HG03066 (cell line): ENCODE measurements at regions not wholly inside any gene's neighbourhood (a gene's known extent, or its start where the extent isn't known, plus 50 kb on each side); places are given as distances from the start of the nearest gene placed in this dataset.

ENCODE experiments used
- ATAC-seq: cut with Tn5 transposase; IDR thresholded peaks from one replicate; pipeline ENCODE4 v1.9.1; 2021; ENCODE audit warnings: low read depth; ENCODE audit not compliant: unreplicated experiment

- no peak for ATAC-seq
Observed at GRCh38 chr12:93149229-93149628, 220.1 kb upstream of the EEA1 start.

- no peak for ATAC-seq
Observed at GRCh38 chr12:93151079-93151762, 222.1 kb upstream of the EEA1 start.

- ATAC-seq: no peak
Observed at GRCh38 chr12:93152617-93153016, 223.5 kb upstream of the EEA1 start.

GRCh38 chr12:93153321-93153720 is 224.2 kb upstream of the EEA1 start:
- ATAC-seq: no peak

GRCh38 chr12:93154096-93154728 is 223.5 kb upstream of the NUDT4 start:
- no peak for ATAC-seq

GRCh38 chr12:93154753-93155480 is 222.8 kb upstream of the NUDT4 start:
- ATAC-seq: no peak

- ATAC-seq: no peak
Observed at GRCh38 chr12:93156086-93156716, 221.5 kb upstream of the NUDT4 start.

- no peak for ATAC-seq
Observed at GRCh38 chr12:93157279-93157678, 220.4 kb upstream of the NUDT4 start.

- no peak for ATAC-seq
Observed at GRCh38 chr12:93158065-93158843, 219.5 kb upstream of the NUDT4 start.

GRCh38 chr12:93163260-93164036 is 214.3 kb upstream of the NUDT4 start:
- no peak for ATAC-seq

DNA sequence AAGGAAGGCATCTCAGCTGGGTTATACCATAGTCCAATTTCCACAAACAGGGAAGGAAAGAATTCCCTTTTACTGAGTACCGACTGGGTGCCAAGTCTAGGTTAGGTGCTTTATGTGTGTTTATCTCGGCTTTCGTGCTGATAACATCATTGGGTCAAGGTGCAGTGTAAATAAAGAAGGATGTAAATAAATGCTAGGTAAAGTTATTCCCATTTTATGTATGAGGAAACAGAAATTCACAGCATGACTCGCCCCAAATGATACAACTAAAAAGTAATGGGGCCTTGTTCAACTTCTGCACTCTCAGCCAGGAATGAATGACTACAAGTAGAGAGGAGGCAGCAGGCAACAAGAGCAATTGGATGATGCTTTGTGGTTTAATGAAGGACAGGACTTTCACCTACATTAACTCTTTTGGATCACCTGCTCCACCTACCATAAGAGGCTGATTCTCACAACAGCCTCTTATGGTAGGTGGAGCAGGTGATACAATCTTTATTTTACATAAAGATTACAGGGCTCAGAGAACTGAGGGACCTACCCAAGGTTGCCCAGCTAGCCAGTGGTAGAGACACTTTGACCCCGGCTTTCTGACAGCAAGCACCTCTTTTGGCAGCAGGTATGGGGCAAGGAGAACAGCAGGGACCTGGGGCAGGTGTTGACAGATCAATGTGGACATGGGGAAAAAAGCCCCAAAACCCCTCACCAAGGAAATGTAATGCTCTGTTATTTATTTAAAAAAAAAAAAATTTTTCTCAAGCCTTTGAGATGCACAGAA is 213.4 kb upstream of the NUDT4 start:
- ATAC-seq: no peak

DNA sequence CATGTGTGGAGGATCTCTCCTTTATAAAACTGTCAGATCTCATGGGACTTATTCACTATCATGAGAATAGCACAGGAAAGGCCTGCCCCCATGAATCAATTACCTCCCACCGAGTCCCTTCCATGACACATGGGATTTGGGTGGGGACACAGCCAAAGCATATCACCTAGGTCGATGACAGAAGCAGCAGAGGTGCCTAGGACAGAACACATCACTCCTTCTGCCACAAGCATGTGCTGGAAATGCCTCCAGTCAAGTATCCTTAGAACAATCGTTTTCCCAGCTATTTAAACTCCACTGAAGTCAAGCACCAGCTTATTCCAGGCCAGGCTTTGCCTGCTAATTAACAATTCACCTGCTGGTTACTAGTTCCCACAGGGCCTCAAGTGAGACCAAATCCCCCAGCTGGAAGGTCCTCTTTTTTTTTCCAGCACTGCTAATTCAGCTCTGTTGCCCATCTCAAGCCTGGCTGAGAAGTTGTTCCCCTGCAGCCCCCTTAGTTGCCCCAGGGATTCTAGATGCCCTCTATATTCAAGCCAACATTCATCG is 212.3 kb upstream of the NUDT4 start:
- ATAC-seq: no peak

- ATAC-seq: peak; percentile 70
Observed at GRCh38 chr12:93166541-93167307, 211.0 kb upstream of the NUDT4 start.

GRCh38 chr12:93167331-93167730 is 210.4 kb upstream of the NUDT4 start:
- no peak for ATAC-seq

DNA sequence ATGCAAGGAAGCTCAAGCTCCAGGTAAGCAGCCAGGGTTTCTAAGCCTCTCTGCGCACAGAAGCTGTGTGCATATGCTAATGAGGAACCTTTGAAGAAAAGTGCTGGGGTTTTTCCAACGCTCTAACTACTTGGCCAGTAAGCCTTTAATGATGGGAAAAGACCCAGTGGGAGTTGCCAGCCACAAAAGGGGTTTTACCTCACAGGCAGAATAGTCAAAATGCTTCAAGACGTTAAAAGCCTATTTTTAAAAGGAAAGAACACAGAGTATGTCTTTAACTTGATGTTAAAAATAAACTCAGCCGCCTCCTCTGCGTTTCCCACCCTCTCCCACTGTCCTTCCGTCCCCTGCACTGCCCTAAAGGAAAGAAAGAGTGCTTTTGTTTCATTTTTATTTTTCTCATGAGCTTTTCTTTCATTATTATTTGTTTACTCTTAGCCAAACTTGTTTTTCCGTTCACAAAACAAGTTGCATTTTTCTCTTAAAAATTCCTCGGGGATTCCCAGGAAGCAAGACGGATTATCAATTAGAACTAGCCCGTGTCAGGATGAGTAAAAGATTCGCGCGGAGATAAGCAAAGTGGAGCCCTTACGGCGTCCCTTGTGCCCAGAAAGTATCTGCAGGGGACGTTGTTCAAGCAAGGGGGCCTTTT is 209.8 kb upstream of the NUDT4 start:
- peak; percentile 42 for ATAC-seq

DNA sequence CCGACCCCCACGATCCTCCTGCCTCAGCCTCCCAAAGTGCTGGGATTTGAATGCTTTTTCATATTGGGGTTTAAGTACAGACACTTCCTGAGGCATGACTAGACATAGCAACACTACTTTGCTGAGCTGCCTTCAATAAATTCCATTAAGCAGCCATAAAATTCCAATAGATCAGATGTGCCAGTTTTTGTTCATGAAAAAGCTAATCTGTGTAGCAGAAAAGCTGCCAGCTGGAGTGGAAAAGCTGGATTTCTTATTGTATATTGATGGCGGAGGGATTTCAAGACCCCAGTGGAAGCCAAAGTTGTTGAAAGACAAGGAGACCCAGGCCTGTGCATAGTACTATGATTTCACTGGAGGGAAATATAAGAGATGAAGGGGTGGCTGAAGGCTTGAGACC is 209.0 kb upstream of the NUDT4 start:
- ATAC-seq: no peak

- no peak for ATAC-seq
Observed at GRCh38 chr12:93169536-93169935, 208.2 kb upstream of the NUDT4 start.

GRCh38 chr12:93170928-93171327 is 206.8 kb upstream of the NUDT4 start:
- ATAC-seq: no peak
